ENCODE measurements at regions not wholly inside any gene's neighbourhood (a gene's known extent, or its start where the extent isn't known, plus 50 kb on each side); places are given as distances from the start of the nearest gene placed in this dataset.

DNA sequence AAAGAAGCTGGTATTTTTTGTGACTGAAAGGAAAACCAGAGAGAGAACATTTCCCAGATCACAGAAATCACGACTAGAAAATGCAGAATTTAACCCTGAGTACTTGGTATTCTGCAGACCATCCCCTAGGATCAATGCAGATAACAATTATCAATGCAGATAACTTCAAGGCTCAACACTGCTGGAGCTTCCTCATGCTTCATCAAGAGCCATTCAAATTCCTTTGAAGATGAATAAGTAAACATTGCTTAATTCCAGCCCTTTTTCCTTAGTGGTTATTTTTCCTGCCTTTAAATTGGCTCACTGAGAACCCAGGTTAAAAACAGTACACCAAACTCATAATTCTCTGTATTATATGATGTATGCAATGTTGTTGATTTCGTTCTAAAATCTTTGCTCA is 370.1 kb upstream of the TLE4 start:
- no peaks in the 10 kb centered on the region for H3K9me3 ChIP-seq (ENCODE audit: low read depth, low read length, poor library complexity, severe bottlenecking)
- H3K36me3 ChIP-seq (ENCODE audit: insufficient read depth, low read length, poor library complexity, severe bottlenecking) = no peaks in the 10 kb centered on the region
- H3K27me3 ChIP-seq (replicated peaks; ENCODE audit: insufficient read depth, low read depth, low read length, poor library complexity) = peaks cover 79% of the 10 kb centered on the region
- BruUV-seq (replicated peaks) = no TSS peak
- CTCF ChIA-PET = no interaction called here
- POLR2A ChIA-PET (ENCODE audit: low non-redundant PET) = no interaction called here
- no peak for DNase-seq (ENCODE audit: low spot score)
- no peak overlapping the region for H3K27ac ChIP-seq (ENCODE audit: low read depth, low read length, poor library complexity, severe bottlenecking)
- no peaks in the 10 kb centered on the region for H3K4me1 ChIP-seq (ENCODE audit: insufficient read depth, low read length, poor library complexity, severe bottlenecking)
- intact Hi-C loops (cut with micrococcal nuclease; ENCODE audit: unreplicated experiment) = no loop called here
- no peak overlapping the region for H3K4me3 ChIP-seq (ENCODE audit: low read depth, low read length, poor library complexity, severe bottlenecking)
- TF ChIP-seq EZH2 (IDR thresholded peaks at IDR 0.05; ENCODE audit: borderline replicate concordance, low read depth, low read length, poor library complexity, severe bottlenecking) = no peak
- TF ChIP-seq, protein P1, sequence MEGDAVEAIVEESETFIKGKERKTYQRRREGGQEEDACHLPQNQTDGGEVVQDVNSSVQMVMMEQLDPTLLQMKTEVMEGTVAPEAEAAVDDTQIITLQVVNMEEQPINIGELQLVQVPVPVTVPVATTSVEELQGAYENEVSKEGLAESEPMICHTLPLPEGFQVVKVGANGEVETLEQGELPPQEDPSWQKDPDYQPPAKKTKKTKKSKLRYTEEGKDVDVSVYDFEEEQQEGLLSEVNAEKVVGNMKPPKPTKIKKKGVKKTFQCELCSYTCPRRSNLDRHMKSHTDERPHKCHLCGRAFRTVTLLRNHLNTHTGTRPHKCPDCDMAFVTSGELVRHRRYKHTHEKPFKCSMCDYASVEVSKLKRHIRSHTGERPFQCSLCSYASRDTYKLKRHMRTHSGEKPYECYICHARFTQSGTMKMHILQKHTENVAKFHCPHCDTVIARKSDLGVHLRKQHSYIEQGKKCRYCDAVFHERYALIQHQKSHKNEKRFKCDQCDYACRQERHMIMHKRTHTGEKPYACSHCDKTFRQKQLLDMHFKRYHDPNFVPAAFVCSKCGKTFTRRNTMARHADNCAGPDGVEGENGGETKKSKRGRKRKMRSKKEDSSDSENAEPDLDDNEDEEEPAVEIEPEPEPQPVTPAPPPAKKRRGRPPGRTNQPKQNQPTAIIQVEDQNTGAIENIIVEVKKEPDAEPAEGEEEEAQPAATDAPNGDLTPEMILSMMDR (conservative IDR thresholded peaks at IDR 0.05; ENCODE audit: low read depth, low read length) = no peak

DNA sequence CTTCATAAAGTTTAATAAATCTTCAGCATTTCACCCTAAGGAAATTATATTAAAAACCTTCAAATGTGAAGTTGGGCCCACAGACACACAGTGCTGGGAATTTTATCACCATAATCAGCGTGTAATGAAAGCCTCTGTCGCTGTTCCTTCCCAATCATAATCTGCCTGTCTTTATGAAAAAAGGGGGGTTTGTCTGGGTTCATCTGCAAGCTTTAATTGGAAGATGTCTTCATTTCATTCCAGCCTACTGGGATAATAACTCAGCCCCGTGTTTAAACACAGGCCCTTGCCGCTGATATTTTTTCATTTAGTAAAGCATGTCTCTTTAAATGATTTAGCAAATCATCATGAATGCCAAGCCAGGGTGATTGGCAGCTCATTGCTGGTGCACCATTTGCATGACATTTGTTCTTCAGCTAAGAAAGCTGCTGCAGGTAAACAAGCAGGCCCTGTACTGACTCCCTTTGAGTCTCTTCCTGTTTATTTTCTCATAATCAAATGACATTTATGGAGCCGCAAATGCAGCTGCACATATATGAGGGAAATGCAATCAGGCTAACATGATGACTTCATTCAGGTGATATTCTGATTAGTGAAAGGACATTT is 362.9 kb upstream of the TLE4 start:
- no peak for DNase-seq (ENCODE audit: low spot score)
- ChIA-PET POLR2A (ENCODE audit: low non-redundant PET) (no interaction called here), CTCF (no interaction called here)
- H3K4me3 ChIP-seq (ENCODE audit: low read depth, low read length, poor library complexity, severe bottlenecking) = no peak overlapping the region
- no peaks in the 10 kb centered on the region for H3K9me3 ChIP-seq (ENCODE audit: low read depth, low read length, poor library complexity, severe bottlenecking)
- H3K36me3 ChIP-seq (ENCODE audit: insufficient read depth, low read length, poor library complexity, severe bottlenecking) = no peaks in the 10 kb centered on the region
- no peak overlapping the region for H3K27ac ChIP-seq (ENCODE audit: low read depth, low read length, poor library complexity, severe bottlenecking)
- H3K27me3 ChIP-seq (replicated peaks; ENCODE audit: insufficient read depth, low read depth, low read length, poor library complexity) = peaks cover 87% of the 10 kb centered on the region
- no TSS peak for BruUV-seq (replicated peaks)
- intact Hi-C loops (cut with micrococcal nuclease; ENCODE audit: unreplicated experiment) = no loop called here
- TF ChIP-seq, protein P1 (conservative IDR thresholded peaks at IDR 0.05; ENCODE audit: low read depth, low read length) = no peak
- TF ChIP-seq EZH2 (IDR thresholded peaks at IDR 0.05; ENCODE audit: borderline replicate concordance, low read depth, low read length, poor library complexity, severe bottlenecking) = peak; percentile 48
- H3K4me1 ChIP-seq (ENCODE audit: insufficient read depth, low read length, poor library complexity, severe bottlenecking) = no peaks in the 10 kb centered on the region

DNA sequence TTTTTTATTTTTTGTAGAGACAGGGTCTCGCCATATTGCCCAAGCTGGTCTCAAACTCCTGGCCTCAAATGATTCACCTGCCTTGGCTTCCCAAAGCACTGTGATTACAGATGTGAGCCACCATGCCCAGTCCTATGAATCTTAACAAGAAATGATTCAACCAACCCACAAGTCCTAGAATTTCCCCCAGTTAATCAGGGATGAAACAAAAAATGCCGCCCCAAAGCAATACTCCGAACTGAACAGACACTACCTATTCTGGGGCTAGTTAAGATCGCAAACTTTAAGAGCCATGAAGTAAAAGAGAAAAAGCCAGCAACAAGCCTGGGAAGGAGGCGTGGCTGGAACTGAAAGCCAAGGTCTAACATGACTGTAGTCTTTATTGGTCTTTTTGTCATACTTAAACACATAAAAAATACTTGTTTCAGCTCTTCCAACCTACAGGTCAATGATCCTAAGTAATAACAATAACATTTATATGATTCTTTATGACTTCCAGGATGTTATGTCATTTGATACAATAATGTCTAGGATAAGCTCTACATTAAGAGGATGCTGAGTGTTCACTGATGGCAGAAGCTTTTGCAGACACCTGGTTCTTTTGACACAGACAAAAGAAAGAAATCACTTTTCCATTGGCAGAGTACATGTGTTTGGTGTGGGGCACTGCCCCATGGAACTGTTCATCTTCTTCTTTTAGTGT is 361.1 kb upstream of the TLE4 start:
- BruUV-seq (replicated peaks) = no TSS peak
- TF ChIP-seq, protein P1 (conservative IDR thresholded peaks at IDR 0.05; ENCODE audit: low read depth, low read length) = no peak
- no peak for TF ChIP-seq EZH2 (IDR thresholded peaks at IDR 0.05; ENCODE audit: borderline replicate concordance, low read depth, low read length, poor library complexity, severe bottlenecking)
- DNase-seq (ENCODE audit: low spot score) = no peak
- H3K27me3 ChIP-seq (replicated peaks; ENCODE audit: insufficient read depth, low read depth, low read length, poor library complexity) = peaks cover 87% of the 10 kb centered on the region
- no peaks in the 10 kb centered on the region for H3K9me3 ChIP-seq (ENCODE audit: low read depth, low read length, poor library complexity, severe bottlenecking)
- H3K4me3 ChIP-seq (ENCODE audit: low read depth, low read length, poor library complexity, severe bottlenecking) = no peak overlapping the region
- H3K4me1 ChIP-seq (ENCODE audit: insufficient read depth, low read length, poor library complexity, severe bottlenecking) = no peaks in the 10 kb centered on the region
- CTCF ChIA-PET = no interaction called here
- POLR2A ChIA-PET (ENCODE audit: low non-redundant PET) = no interaction called here
- H3K27ac ChIP-seq (ENCODE audit: low read depth, low read length, poor library complexity, severe bottlenecking) = no peak overlapping the region
- H3K36me3 ChIP-seq (ENCODE audit: insufficient read depth, low read length, poor library complexity, severe bottlenecking) = no peaks in the 10 kb centered on the region
- intact Hi-C loops (cut with micrococcal nuclease; ENCODE audit: unreplicated experiment) = no loop called here

Data from A673 (cell line).